Kidney epithelial cell (primary cell): ENCODE measurements at regions not wholly inside any gene's neighbourhood (a gene's known extent, or its start where the extent isn't known, plus 50 kb on each side); places are given as distances from the start of the nearest gene placed in this dataset.

Source experiments
- DNase-seq: peaks from one replicate; pipeline ENCODE4 v3.0.0-alpha.2; 2010; ENCODE audit warnings: low read depth
- H3K27me3 ChIP-seq: 2 replicates; pipeline ENCODE4 v1.6.0; 2011; ENCODE audit warnings: low read length; ENCODE audit not compliant: control insufficient read depth, insufficient read depth
- H3K36me3 ChIP-seq: 2 replicates; pipeline ENCODE4 v1.5.1; 2011; ENCODE audit warnings: low read length; ENCODE audit not compliant: control insufficient read depth, insufficient read depth
- H3K4me3 ChIP-seq: 2 replicates; pipeline ENCODE4 v1.5.1; 2011; ENCODE audit warnings: low read depth, mild to moderate bottlenecking, control low read depth, low read length
- TF ChIP-seq, protein P1 (sequence below): IDR thresholded peaks from 2 replicates; pipeline ENCODE4 v1.5.1; 2011; ENCODE audit warnings: mild to moderate bottlenecking, moderate library complexity, low read length, control low read depth, inconsistent platforms; ENCODE audit not compliant: insufficient read depth, poor library complexity, severe bottlenecking

DNA sequence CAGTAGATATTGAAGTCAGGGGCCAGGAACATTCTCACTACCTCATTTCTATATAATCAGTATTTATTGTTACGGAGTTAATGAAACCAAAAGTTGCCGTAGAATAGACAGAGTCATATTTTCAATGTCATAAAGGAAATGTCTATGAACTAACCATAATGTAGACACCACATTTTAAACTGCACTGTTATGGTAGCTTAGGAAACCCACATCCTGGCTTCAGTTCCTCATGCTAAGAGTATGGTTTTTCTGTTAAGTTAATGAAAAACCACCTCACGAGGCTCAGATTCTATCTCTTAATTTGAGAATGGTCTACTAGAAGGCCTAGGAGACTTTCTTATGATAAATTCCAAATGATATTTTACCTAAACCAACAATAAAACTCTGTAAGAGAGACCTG is 166.5 kb downstream of the TMEM26 start:
- no peaks in the 10 kb centered on the region for H3K36me3 ChIP-seq
- no peaks in the 10 kb centered on the region for H3K27me3 ChIP-seq
- no peak for DNase-seq
- H3K4me3 ChIP-seq: no peak overlapping the region
- TF ChIP-seq, protein P1, sequence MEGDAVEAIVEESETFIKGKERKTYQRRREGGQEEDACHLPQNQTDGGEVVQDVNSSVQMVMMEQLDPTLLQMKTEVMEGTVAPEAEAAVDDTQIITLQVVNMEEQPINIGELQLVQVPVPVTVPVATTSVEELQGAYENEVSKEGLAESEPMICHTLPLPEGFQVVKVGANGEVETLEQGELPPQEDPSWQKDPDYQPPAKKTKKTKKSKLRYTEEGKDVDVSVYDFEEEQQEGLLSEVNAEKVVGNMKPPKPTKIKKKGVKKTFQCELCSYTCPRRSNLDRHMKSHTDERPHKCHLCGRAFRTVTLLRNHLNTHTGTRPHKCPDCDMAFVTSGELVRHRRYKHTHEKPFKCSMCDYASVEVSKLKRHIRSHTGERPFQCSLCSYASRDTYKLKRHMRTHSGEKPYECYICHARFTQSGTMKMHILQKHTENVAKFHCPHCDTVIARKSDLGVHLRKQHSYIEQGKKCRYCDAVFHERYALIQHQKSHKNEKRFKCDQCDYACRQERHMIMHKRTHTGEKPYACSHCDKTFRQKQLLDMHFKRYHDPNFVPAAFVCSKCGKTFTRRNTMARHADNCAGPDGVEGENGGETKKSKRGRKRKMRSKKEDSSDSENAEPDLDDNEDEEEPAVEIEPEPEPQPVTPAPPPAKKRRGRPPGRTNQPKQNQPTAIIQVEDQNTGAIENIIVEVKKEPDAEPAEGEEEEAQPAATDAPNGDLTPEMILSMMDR: no peak

DNA sequence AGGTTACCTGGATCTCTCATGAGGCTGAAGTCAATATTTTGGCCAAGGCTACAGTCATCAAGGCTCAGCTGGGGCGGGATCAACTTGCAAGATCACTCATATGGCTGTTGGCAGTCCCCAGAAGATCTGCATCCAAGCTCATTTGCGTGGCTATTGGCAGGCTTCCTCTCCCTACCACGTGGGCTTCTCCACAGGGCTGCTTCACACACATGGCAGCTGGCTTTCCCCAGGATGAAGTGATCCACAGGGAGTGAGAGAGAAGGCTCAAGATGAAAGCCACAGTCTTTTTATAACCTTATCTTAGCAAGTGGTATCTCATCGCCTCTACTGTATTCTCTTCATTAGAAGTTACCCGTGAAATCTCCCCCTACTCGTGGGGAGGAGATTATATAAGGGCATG is 167.4 kb downstream of the TMEM26 start:
- no peak for DNase-seq
- H3K4me3 ChIP-seq: no peak overlapping the region
- no peaks in the 10 kb centered on the region for H3K27me3 ChIP-seq
- TF ChIP-seq, protein P1: no peak
- H3K36me3 ChIP-seq: no peaks in the 10 kb centered on the region

DNA sequence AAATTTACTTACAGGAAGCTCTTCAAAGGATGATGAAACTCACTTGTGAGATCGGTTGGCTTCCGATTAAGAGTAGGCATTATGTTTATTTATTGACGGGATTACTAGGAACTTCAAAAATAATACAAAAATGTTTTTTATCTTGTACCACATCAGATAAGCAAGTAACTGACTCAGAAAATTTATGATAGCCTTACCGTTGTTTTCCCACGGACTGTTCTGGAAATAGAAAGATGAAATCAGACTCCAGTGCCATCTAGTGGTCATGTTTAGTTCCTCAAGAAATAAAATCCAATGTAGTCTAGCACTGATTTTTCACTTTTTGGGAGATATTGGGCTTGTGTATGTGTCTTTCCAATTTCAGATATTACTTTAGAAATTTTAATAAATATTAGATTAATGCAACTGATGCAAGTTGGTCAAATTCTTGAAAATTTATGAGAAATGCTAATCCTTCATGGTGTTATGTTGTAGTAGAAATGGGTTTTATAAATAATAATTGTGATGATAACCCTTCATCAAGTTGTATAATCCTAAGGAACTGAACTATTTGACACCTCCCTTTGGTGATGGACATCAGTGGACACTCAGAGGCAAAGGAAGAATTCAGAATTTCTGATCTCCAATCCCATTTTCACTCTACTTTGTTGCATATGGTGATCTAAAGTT is 168.8 kb downstream of the TMEM26 start:
- TF ChIP-seq, protein P1: peak; percentile 66
- no peaks in the 10 kb centered on the region for H3K36me3 ChIP-seq
- DNase-seq: no peak
- H3K27me3 ChIP-seq: no peaks in the 10 kb centered on the region
- no peak overlapping the region for H3K4me3 ChIP-seq

DNA sequence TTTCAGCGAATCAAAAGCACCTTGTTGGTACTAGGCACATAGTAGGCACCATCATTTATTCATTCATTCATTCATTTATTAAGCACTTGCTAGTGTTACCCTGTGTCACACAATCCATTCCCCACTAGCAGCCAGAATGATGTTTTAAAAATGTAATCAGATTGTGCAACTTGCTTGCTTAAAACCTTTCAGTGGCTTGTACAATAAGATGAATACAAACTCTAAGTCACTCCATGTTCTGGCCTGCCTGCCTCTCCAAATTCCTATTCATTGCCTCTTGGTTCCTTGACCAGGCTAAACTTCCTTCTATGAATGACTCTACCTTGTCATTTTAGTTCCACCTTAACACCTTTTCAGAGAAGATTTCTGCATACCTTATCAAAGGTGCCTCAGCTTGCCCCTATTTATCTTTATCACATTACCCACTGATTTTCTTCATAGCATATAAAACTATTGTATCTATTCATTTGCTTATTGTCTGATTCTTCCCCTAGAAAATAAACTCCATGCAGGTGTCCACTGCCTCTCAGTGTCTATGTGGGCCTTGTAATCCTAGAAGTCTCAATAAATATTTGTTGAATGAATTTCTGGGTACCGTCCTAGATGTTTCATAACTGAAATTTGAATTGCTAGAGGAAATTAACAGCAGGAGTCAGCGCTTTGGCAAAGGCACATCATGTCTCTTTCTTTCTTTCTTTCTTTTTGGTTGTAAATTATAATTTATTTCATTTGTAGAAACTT is 169.5 kb downstream of the TMEM26 start:
- TF ChIP-seq, protein P1: no peak
- H3K36me3 ChIP-seq: no peaks in the 10 kb centered on the region
- DNase-seq: no peak

DNA sequence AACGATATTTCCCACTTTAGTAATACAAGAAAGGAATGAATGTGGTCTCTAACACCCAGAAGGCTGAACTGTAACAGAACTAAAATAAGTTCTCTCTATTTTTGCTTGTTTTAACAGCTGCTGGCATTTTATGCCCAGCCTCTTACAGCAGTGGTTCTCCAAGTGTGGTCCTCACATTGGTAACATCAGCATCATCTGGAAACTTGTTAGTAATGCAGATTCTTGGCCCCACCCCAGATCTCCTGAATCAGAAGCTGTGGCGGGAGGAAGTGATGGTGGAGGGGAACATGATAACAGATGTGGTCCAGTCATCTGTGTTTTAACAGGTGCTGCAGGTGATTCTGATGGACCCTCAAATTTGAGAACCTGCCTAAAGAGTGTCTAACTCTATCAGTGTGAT is 170.1 kb downstream of the TMEM26 start:
- TF ChIP-seq, protein P1: no peak
- Histone ChIP-seq H3K27me3 (no peaks in the 10 kb centered on the region), H3K36me3 (no peaks in the 10 kb centered on the region), H3K4me3 (no peak overlapping the region)
- no peak for DNase-seq

More for the DNA sequence above, 169.5 kb downstream of the TMEM26 start:
- Histone ChIP-seq H3K27me3 (no peaks in the 10 kb centered on the region), H3K4me3 (no peak overlapping the region)

DNA sequence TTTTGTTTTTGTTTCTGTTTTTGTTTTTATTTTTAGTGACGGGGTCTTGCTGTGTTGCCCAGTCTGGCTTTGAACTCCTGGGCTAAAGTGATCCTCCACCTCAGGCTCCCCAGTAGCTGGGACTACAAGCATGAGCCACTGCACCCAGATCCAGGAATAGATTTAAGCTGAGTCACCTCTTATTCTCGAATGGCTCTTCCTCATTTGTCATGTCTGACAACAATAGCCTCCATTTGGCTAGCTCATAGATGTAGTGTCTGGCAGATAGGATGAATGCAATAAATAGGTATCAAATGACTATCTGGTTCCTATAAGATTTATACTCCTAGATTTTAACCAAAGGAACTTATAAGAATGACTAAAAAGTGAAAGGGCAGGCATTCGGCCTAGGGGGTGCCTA is 172.9 kb downstream of the TMEM26 start:
- no peaks in the 10 kb centered on the region for H3K36me3 ChIP-seq
- no peaks in the 10 kb centered on the region for H3K27me3 ChIP-seq
- no peak overlapping the region for H3K4me3 ChIP-seq
- TF ChIP-seq, protein P1: no peak
- peak; percentile 31 for DNase-seq
